ENCODE measurements at regions not wholly inside any gene's neighbourhood (a gene's known extent, or its start where the extent isn't known, plus 50 kb on each side); places are given as distances from the start of the nearest gene placed in this dataset.
"Not testable (repeated sequence)": the region's sequence is repeated elsewhere in the genome, so short reads cannot be mapped to it uniquely, and the experiment has no call there.

DNA sequence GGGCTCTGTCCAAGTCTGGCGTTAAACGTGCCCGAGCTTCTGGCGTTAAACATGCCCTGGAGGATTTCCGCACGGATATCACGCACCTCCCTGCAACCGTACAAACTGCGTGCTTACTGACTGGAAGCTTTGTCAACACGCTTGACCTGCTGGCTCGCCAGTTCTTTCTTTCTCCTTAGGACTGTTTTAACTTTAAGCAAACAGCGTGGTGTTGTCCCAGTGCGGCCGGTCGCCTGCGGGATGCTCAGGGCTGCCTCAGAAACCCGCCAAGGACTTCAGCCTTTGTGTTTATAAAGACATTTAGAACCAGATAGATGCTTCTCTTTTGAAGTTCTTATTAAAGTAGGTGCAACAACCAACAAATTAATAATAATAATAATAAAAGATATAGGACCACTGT is 946.0 kb downstream of the RAB28 start:
- CTCF ChIA-PET = no interaction called here
- POLR2A ChIA-PET = no interaction called here
- no peaks in the 10 kb centered on the region for H3K36me3 Mint-ChIP-seq (ENCODE audit: low read depth)
- H3K4me3 Mint-ChIP-seq = no peak overlapping the region
- DNase-seq (no peak), ATAC-seq (no peak)
- H3K27ac Mint-ChIP-seq = no peak overlapping the region
- H3K4me1 Mint-ChIP-seq (ENCODE audit: low read depth) = no peaks in the 10 kb centered on the region
- no peaks in the 10 kb centered on the region for H3K27me3 Mint-ChIP-seq (ENCODE audit: low read depth)
- peaks cover 4% of the 10 kb centered on the region for H3K9me3 Mint-ChIP-seq (ENCODE audit: insufficient read depth)

DNA sequence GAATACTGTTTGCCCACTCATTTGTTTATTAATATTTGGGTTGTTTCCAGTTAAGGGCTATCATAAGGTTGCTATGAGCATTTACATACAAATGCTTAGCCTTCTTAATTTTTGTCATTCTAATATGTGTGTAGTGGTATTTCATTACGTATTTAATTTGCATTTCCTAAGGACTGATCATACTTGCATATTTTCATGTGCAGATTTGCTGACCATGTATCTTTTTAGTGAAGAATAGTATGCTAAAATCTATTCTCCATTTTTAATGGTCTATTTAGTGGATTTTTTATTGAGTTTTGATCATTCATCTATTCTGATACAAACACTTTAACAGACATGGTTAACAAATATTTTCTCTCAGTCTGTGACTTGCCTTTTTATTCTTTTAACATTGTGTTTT is 949.5 kb downstream of the RAB28 start:
- Mint-ChIP-seq H3K9me3 (ENCODE audit: insufficient read depth) (no peaks in the 10 kb centered on the region), H3K27me3 (ENCODE audit: low read depth) (no peaks in the 10 kb centered on the region), H3K27ac (no peak overlapping the region), H3K36me3 (ENCODE audit: low read depth) (no peaks in the 10 kb centered on the region), H3K4me3 (no peak overlapping the region), H3K4me1 (ENCODE audit: low read depth) (no peaks in the 10 kb centered on the region)
- POLR2A ChIA-PET = no interaction called here
- DNase-seq (no peak), ATAC-seq (no peak)
- CTCF ChIA-PET = no interaction called here

GRCh38 chr4:12519426-12519825 is 964.7 kb downstream of the RAB28 start:
- no peak overlapping the region for H3K27ac Mint-ChIP-seq
- H3K9me3 Mint-ChIP-seq (ENCODE audit: insufficient read depth) = peaks cover under 1% of the 10 kb centered on the region
- POLR2A ChIA-PET = no interaction called here
- no peaks in the 10 kb centered on the region for H3K27me3 Mint-ChIP-seq (ENCODE audit: low read depth)
- CTCF ChIA-PET = no interaction called here
- no peak overlapping the region for H3K4me3 Mint-ChIP-seq
- ATAC-seq = no peak
- H3K36me3 Mint-ChIP-seq (ENCODE audit: low read depth) = no peaks in the 10 kb centered on the region
- no peak for DNase-seq
- no peaks in the 10 kb centered on the region for H3K4me1 Mint-ChIP-seq (ENCODE audit: low read depth)

DNA sequence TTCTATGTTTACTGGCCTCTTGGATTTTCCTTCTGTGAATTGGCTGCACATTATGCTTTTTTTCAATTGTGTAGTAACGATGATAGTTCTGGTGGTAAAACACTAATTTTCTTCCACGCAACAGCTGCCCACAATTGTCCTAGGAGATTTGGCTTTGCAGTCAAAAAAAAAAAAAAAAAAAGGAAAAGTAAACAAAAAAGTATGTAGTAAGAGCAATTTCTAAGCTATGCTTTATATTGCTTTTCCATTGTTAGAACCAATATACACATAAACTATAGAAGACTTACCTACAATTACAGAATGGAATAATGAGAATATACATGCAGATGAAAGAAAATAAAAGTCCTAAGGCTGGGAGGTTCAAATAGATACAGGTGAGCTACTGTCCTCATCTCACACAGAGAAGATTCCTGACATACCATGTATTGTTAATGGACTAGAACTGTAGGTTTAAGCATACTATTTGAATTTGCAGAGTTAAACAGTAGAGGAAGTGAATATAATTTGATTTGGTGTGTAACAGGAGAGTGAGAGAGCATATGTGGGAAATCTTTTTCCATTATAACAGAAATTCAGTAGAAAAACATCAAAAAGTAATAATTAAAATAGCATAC is 976.2 kb downstream of the RAB28 start:
- ChIA-PET POLR2A (no interaction called here), CTCF (no interaction called here)
- no peaks in the 10 kb centered on the region for H3K36me3 Mint-ChIP-seq (ENCODE audit: low read depth)

GRCh38 chr4:12500409-12500808 is 983.7 kb downstream of the RAB28 start:
- H3K4me3 Mint-ChIP-seq = no peak overlapping the region
- ChIA-PET POLR2A (no interaction called here), CTCF (no interaction called here)
- H3K9me3 Mint-ChIP-seq (ENCODE audit: insufficient read depth) = peaks cover 7% of the 10 kb centered on the region
- DNase-seq = no peak
- no peaks in the 10 kb centered on the region for H3K36me3 Mint-ChIP-seq (ENCODE audit: low read depth)
- H3K27me3 Mint-ChIP-seq (ENCODE audit: low read depth) = no peaks in the 10 kb centered on the region
- no peaks in the 10 kb centered on the region for H3K4me1 Mint-ChIP-seq (ENCODE audit: low read depth)
- H3K27ac Mint-ChIP-seq = no peak overlapping the region
- no peak for ATAC-seq

More for the DNA sequence above, 976.2 kb downstream of the RAB28 start:
- Mint-ChIP-seq H3K9me3 (ENCODE audit: insufficient read depth) (peaks cover 5% of the 10 kb centered on the region), H3K4me1 (ENCODE audit: low read depth) (no peaks in the 10 kb centered on the region), H3K27me3 (ENCODE audit: low read depth) (no peaks in the 10 kb centered on the region), H3K27ac (no peak overlapping the region), H3K4me3 (no peak overlapping the region)
- no peak for DNase-seq
- no peak for ATAC-seq

DNA sequence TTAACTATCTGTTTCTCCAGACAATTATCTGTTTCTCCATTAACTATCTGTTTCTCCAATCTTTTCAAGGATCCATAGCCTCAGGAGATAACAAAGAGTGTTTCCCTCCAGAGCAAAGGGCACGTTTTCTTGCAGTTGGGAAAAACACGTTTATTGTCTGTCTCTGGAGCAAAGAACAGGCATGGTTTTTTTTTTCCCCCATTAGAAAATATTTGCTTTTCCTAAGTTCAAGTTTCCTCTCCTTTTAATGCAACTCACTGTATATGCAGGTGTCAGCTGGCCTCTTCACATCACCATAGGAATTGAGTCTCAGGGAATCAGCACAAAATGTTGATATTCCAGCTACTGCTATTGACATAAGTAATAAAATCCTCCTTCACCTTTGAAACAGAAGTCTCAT is 984.4 kb downstream of the RAB28 start:
- no peak overlapping the region for H3K4me3 Mint-ChIP-seq
- no peak overlapping the region for H3K27ac Mint-ChIP-seq
- ChIA-PET CTCF (no interaction called here), POLR2A (no interaction called here)
- no peak for ATAC-seq
- peaks cover 7% of the 10 kb centered on the region for H3K9me3 Mint-ChIP-seq (ENCODE audit: insufficient read depth)
- no peaks in the 10 kb centered on the region for H3K36me3 Mint-ChIP-seq (ENCODE audit: low read depth)
- H3K27me3 Mint-ChIP-seq (ENCODE audit: low read depth) = no peaks in the 10 kb centered on the region
- no peak for DNase-seq
- no peaks in the 10 kb centered on the region for H3K4me1 Mint-ChIP-seq (ENCODE audit: low read depth)

- DNase-seq = no peak
- H3K9me3 Mint-ChIP-seq (ENCODE audit: insufficient read depth) = peaks cover 8% of the 10 kb centered on the region
- H3K36me3 Mint-ChIP-seq (ENCODE audit: low read depth) = no peaks in the 10 kb centered on the region
- no peak for ATAC-seq
- H3K27ac Mint-ChIP-seq = no peak overlapping the region
- H3K4me3 Mint-ChIP-seq = no peak overlapping the region
- ChIA-PET CTCF (no interaction called here), POLR2A (no interaction called here)
- no peaks in the 10 kb centered on the region for H3K4me1 Mint-ChIP-seq (ENCODE audit: low read depth)
- no peaks in the 10 kb centered on the region for H3K27me3 Mint-ChIP-seq (ENCODE audit: low read depth)
Observed at GRCh38 chr4:12495211-12495610, 988.9 kb downstream of the RAB28 start.

- POLR2A ChIA-PET = interaction anchor here (0.6 kb wide), 1 partner anchor 48 kb away, joined by 4 read pairs; no protein-coding TSS in a partner anchor
Observed at GRCh38 chr4:12492730-12493393, 991.3 kb downstream of the RAB28 start.

GRCh38 chr4:12488672-12489071 is 995.5 kb downstream of the RAB28 start:
- no peaks in the 10 kb centered on the region for H3K36me3 Mint-ChIP-seq (ENCODE audit: low read depth)
- DNase-seq (no peak), ATAC-seq (no peak)
- no peaks in the 10 kb centered on the region for H3K4me1 Mint-ChIP-seq (ENCODE audit: low read depth)
- H3K27me3 Mint-ChIP-seq (ENCODE audit: low read depth) = no peaks in the 10 kb centered on the region
- H3K9me3 Mint-ChIP-seq (ENCODE audit: insufficient read depth) = peaks cover 4% of the 10 kb centered on the region
- ChIA-PET POLR2A (no interaction called here), CTCF (no interaction called here)
- H3K27ac Mint-ChIP-seq = no peak overlapping the region
- no peak overlapping the region for H3K4me3 Mint-ChIP-seq

More at GRCh38 chr4:12492730-12493393, 991.3 kb downstream of the RAB28 start:
- Mint-ChIP-seq H3K4me1 (ENCODE audit: low read depth) (no peaks in the 10 kb centered on the region), H3K4me3 (no peak overlapping the region), H3K27ac (no peak overlapping the region), H3K9me3 (ENCODE audit: insufficient read depth) (peaks cover 11% of the 10 kb centered on the region), H3K36me3 (ENCODE audit: low read depth) (no peaks in the 10 kb centered on the region), H3K27me3 (ENCODE audit: low read depth) (no peaks in the 10 kb centered on the region)
- DNase-seq = no peak
- CTCF ChIA-PET = no interaction called here
- no peak for ATAC-seq

- Mint-ChIP-seq H3K27me3 (ENCODE audit: low read depth) (no peaks in the 10 kb centered on the region), H3K9me3 (ENCODE audit: insufficient read depth) (peaks cover 4% of the 10 kb centered on the region), H3K4me1 (ENCODE audit: low read depth) (no peaks in the 10 kb centered on the region), H3K4me3 (no peak overlapping the region), H3K27ac (no peak overlapping the region), H3K36me3 (ENCODE audit: low read depth) (no peaks in the 10 kb centered on the region)
- CTCF ChIA-PET = no interaction called here
- POLR2A ChIA-PET = no interaction called here
- ATAC-seq (no peak), DNase-seq (no peak)
Observed at GRCh38 chr4:12487000-12487399, 997.1 kb downstream of the RAB28 start.

- no peak overlapping the region for H3K4me3 Mint-ChIP-seq
- CTCF ChIA-PET = no interaction called here
Observed at GRCh38 chr4:12472087-12472486, 1012.1 kb downstream of the RAB28 start.

DNA sequence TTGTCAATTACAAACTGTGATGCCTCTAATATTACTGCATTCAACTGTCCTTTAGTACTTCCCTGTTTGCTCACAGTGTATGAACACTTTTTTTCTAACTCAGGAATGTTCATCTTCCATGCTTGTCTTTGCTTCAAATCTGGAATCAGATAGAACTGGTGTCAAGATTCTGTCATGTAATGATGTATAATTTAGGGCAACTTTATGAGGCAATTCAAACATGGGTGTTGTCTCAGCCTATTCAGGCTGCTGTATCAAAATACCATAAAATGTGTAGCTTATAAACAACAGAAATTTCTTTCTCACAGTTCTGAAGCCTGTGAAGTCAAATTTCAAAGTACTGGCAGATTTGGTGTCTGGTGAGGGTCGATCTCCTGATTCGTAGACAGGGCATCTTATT is 1012.9 kb downstream of the RAB28 start:
- Mint-ChIP-seq H3K9me3 (ENCODE audit: insufficient read depth) (peaks cover 4% of the 10 kb centered on the region), H3K36me3 (ENCODE audit: low read depth) (no peaks in the 10 kb centered on the region), H3K27ac (no peak overlapping the region), H3K27me3 (ENCODE audit: low read depth) (no peaks in the 10 kb centered on the region), H3K4me3 (no peak overlapping the region), H3K4me1 (ENCODE audit: low read depth) (no peaks in the 10 kb centered on the region)
- ChIA-PET CTCF (no interaction called here), POLR2A (no interaction called here)
- no peak for DNase-seq
- no peak for ATAC-seq

More at GRCh38 chr4:12472087-12472486, 1012.1 kb downstream of the RAB28 start:
- H3K27me3 Mint-ChIP-seq (ENCODE audit: low read depth) = no peaks in the 10 kb centered on the region
- no peak overlapping the region for H3K27ac Mint-ChIP-seq
- DNase-seq = no peak
- no peak for ATAC-seq
- no peaks in the 10 kb centered on the region for H3K4me1 Mint-ChIP-seq (ENCODE audit: low read depth)
- POLR2A ChIA-PET = no interaction called here
- H3K9me3 Mint-ChIP-seq (ENCODE audit: insufficient read depth) = peaks cover 4% of the 10 kb centered on the region
- no peaks in the 10 kb centered on the region for H3K36me3 Mint-ChIP-seq (ENCODE audit: low read depth)

DNA sequence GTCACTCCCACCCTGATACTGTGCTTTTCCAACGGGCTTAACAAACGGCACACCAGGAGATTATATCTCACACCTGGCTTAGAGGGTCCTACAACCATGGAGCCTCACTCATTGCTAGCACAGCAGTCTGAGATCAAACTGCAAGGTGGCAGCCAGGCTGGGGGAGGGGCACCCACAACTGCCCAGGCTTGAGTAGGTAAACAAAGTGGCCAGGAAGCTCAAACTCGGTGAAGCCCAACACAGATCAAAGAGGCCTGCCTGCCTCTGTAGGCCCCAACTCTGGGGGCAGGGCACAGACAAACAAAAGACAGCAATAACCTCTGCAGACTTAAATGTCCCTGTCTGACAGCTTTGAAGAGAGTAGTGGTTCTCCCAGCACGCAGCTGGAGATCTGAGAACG is 1022.6 kb downstream of the RAB28 start:
- peaks cover 16% of the 10 kb centered on the region for H3K9me3 Mint-ChIP-seq (ENCODE audit: insufficient read depth)
- H3K4me1 Mint-ChIP-seq (ENCODE audit: low read depth); CTCF ChIA-PET; H3K27ac Mint-ChIP-seq; H3K4me3 Mint-ChIP-seq; DNase-seq; H3K36me3 Mint-ChIP-seq (ENCODE audit: low read depth); ATAC-seq; POLR2A ChIA-PET; H3K27me3 Mint-ChIP-seq (ENCODE audit: low read depth): not testable (repeated sequence)

All from activated CD8-positive, alpha-beta T cell treated with anti-CD3 and anti-CD28 coated beads, Interleukin-2, amount 10 ng/mL, durations not matched to agents 7 days and 5 days (primary cell).